ENCODE measurements at regions not wholly inside any gene's neighbourhood (a gene's known extent, or its start where the extent isn't known, plus 50 kb on each side); places are given as distances from the start of the nearest gene placed in this dataset.
A peak's percentile ranks its signal among the peaks of the same experiment; 100 is the strongest.

- no peaks in the 10 kb centered on the region for H3K9me3 ChIP-seq (ENCODE audit: control insufficient read depth, insufficient read depth, low read length)
- dilution Hi-C loops (cut with HindIII; ENCODE audit: low sequenced_read_pairs, unreplicated experiment) (no loop called here), in situ Hi-C loops (cut with MboI; ENCODE audit: low sequenced_read_pairs) (no loop called here), intact Hi-C loops (cut with micrococcal nuclease) (no loop called here)
- H3K79me1 ChIP-seq (ENCODE audit: low read depth in 1 of 2, low read length in 2 of 2), result peaks cover 0 to 8% of the 10 kb centered on the region in 2 experiments; a peak in 1 of 4 replicates
- peak overlapping the region; percentile 34; the same call in 1 of the 2 replicates for H3K23ac ChIP-seq (ENCODE audit: low read depth, low read length)
- H3K4me3 ChIP-seq (ENCODE audit: insufficient read depth, low read depth, low read length), result no peak overlapping the region
- H2AK9ac ChIP-seq (replicated peaks; ENCODE audit: low read depth, low read length, poor library complexity), result no peak overlapping the region
- H2BK120ac ChIP-seq (ENCODE audit: low read depth, low read length), result peak overlapping the region; percentile 67
- no peak overlapping the region for H3K27ac ChIP-seq (ENCODE audit: insufficient read depth, low read length)
- H2BK20ac ChIP-seq (ENCODE audit: low read depth, low read length), result peak overlapping the region; percentile 75
- no peak overlapping the region; the same call in 1 of the 2 replicates for H4K5ac ChIP-seq (ENCODE audit: low read depth, low read length)
- H3K9me1 ChIP-seq (ENCODE audit: insufficient read depth, low read length), result peaks cover 10% of the 10 kb centered on the region
- no peaks in the 10 kb centered on the region for H4K20me1 ChIP-seq (ENCODE audit: insufficient read depth, low read length)
- no peaks in the 10 kb centered on the region for H3K36me3 ChIP-seq (ENCODE audit: control insufficient read depth, insufficient read depth, low read length)
- H3K27me3 ChIP-seq (ENCODE audit: control insufficient read depth, insufficient read depth, low read length), result no peaks in the 10 kb centered on the region
- 0 out of 2 replicates have a peak overlapping the region, but pooled peaks have one; percentile 29 for H4K91ac ChIP-seq (ENCODE audit: insufficient read depth, low read depth, low read length)
- DNase-seq (no peak), ATAC-seq (ENCODE audit: low read depth) (no peak)
- peak overlapping the region; percentile 3; the same call in 1 of the 2 replicates for H3K4me2 ChIP-seq (ENCODE audit: low read depth, low read length)
- no CpG with 5 or more reads among the region's 3 CpGs for WGBS, 2 experiments (ENCODE audit: extremely low coverage in 2 of 2, insufficient read length in 1 of 2)
- H4K8ac ChIP-seq (ENCODE audit: low read depth in 2 of 2, low read length in 2 of 2), result peak overlapping the region in 1 of 2 experiments; percentile 24; a peak in 1 of 4 replicates
- TF ChIP-seq BHLHE40 (IDR thresholded peaks at IDR 0.05; ENCODE audit: low read depth, low read length), result no peak
- TF ChIP-seq CEBPB (IDR thresholded peaks at IDR 0.05; ENCODE audit: low read depth, low read length), result no peak
- H3K18ac ChIP-seq (ENCODE audit: low read depth, low read length), result peak overlapping the region; percentile 76; the same call in 1 of the 2 replicates
- no peak overlapping the region for H3K56ac ChIP-seq (ENCODE audit: extremely low read depth, insufficient read depth, low read length)
- H3K14ac ChIP-seq (replicated peaks; ENCODE audit: low read depth, low read length), result peak overlapping the region; percentile 47
- CTCF ChIA-PET, result interaction anchor here (0.6 kb wide), 1 partner anchor 37 kb away, joined by 6 read pairs; no protein-coding TSS in a partner anchor
- peak overlapping the region; percentile 78; the same call in 1 of the 3 replicates for H2BK15ac ChIP-seq (ENCODE audit: low read depth, low read length)
- POLR2A ChIA-PET (ENCODE audit: unreplicated experiment), result no interaction called here
- H3K4me1 ChIP-seq (ENCODE audit: control insufficient read depth, insufficient read depth, low read length), result peaks cover 19% of the 10 kb centered on the region
- H3K4ac ChIP-seq (ENCODE audit: low read depth, low read length), result peak overlapping the region; percentile 68; the same call in 1 of the 2 replicates
- H2BK5ac ChIP-seq (ENCODE audit: low read depth, low read length, poor library complexity, severe bottlenecking), result peak overlapping the region; percentile 46
- no peak overlapping the region for H3K9ac ChIP-seq (ENCODE audit: low read depth, low read length)
- no peak overlapping the region for H2AFZ ChIP-seq (replicated peaks; ENCODE audit: low read length, poor library complexity)
- BruUV-seq (replicated peaks), result no TSS peak
- peak overlapping the region; percentile 66; the same call in 1 of the 2 replicates for H2AK5ac ChIP-seq (ENCODE audit: low read depth, low read length)
Observed at GRCh38 chr4:186900984-186901383, 177.3 kb upstream of the FAT1 start.
